Left ventricle myocardium inferior (tissue), 1 donor: ENCODE measurements at regions not wholly inside any gene's neighbourhood (a gene's known extent, or its start where the extent isn't known, plus 50 kb on each side); places are given as distances from the start of the nearest gene placed in this dataset.

Experiments
- DNase-seq: peaks from one replicate; pipeline ENCODE4 v3.0.0-alpha.2; 2020
- H3K27ac ChIP-seq: fragments of 200-600 bp; replicated peaks from 2 replicates; pipeline ENCODE4 v1.8.0; 2021
- H3K27me3 ChIP-seq: fragments of 200-600 bp; 2 replicates; pipeline ENCODE4 v1.8.0; 2021; ENCODE audit warnings: low read depth
- H3K36me3 ChIP-seq: fragments of 200-600 bp; 2 replicates; pipeline ENCODE4 v1.8.0; 2021
- H3K4me1 ChIP-seq: fragments of 200-600 bp; 2 replicates; pipeline ENCODE4 v1.8.0; 2021
- H3K4me3 ChIP-seq: fragments of 200-600 bp; 2 replicates; pipeline ENCODE4 v1.8.0; 2021; ENCODE audit warnings: mild to moderate bottlenecking, moderate library complexity
- H3K9me3 ChIP-seq: fragments of 200-600 bp; replicated peaks from 2 replicates; pipeline ENCODE4 v1.8.0; 2021
- CTCF ChIP-seq: fragments of 200-600 bp; IDR thresholded peaks from 2 replicates; pipeline ENCODE4 v1.8.0; 2021; ENCODE audit warnings: antibody characterized with exemption, mild to moderate bottlenecking, borderline replicate concordance
- intact Hi-C: fragments of 100-400 bp; cut with micrococcal nuclease; formaldehyde crosslinking; loops from one replicate; pipeline ENCODE4 v1.11.0; 2022
- donor health status: DM: no; HTN: yes; CAD: no; lungs with severe emphysema.

GRCh38 chr12:14113031-14113430 is 131.6 kb upstream of the GRIN2B start:
- intact Hi-C loops: no loop called here
- DNase-seq: no peak

GRCh38 chr12:14126692-14127091 is 145.3 kb upstream of the GRIN2B start:
- TF ChIP-seq CTCF: no peak
- no peaks in the 10 kb centered on the region for H3K27me3 ChIP-seq
- H3K27ac ChIP-seq: no peak overlapping the region
- DNase-seq: no peak
- H3K4me3 ChIP-seq: no peak overlapping the region
- intact Hi-C loops: no loop called here
- peaks cover 44% of the 10 kb centered on the region for H3K9me3 ChIP-seq
- H3K4me1 ChIP-seq: no peaks in the 10 kb centered on the region
- no peaks in the 10 kb centered on the region for H3K36me3 ChIP-seq

More at GRCh38 chr12:14113031-14113430, 131.6 kb upstream of the GRIN2B start:
- Histone ChIP-seq H3K9me3 (peaks cover 21% of the 10 kb centered on the region), H3K36me3 (no peaks in the 10 kb centered on the region), H3K4me1 (no peaks in the 10 kb centered on the region), H3K27ac (no peak overlapping the region), H3K4me3 (no peak overlapping the region), H3K27me3 (no peaks in the 10 kb centered on the region)
- TF ChIP-seq CTCF: no peak

- no peaks in the 10 kb centered on the region for H3K27me3 ChIP-seq
- intact Hi-C loops: no loop called here
- peaks cover 27% of the 10 kb centered on the region for H3K9me3 ChIP-seq
- no peak overlapping the region for H3K4me3 ChIP-seq
- H3K4me1 ChIP-seq: no peaks in the 10 kb centered on the region
- TF ChIP-seq CTCF: no peak
- DNase-seq: no peak
- H3K36me3 ChIP-seq: no peaks in the 10 kb centered on the region
- no peak overlapping the region for H3K27ac ChIP-seq
Measured at GRCh38 chr12:14129611-14130195, 148.3 kb upstream of the GRIN2B start.

DNA sequence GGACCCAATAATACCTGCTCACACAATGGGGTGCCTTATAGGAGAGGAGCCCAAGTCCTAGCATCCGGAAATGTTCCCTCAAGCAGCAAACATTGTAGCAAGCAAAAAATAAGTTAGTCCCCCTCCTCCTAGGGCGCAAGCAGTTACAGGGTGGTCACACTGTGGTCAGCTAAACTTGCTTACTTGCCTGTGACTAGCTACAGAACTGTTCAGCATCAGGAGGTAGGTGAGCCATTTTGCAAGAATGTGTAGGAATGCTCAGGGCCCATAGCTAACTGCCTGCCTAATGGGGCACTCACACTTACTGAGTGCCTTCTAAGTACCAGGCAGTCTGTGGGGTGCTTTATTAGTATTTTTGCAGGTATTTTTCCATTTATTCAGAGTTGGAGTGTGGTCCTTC is 154.6 kb upstream of the GRIN2B start:
- Histone ChIP-seq H3K27me3 (peaks cover 12% of the 10 kb centered on the region), H3K4me3 (no peak overlapping the region), H3K27ac (no peak overlapping the region), H3K4me1 (no peaks in the 10 kb centered on the region), H3K9me3 (peaks cover 7% of the 10 kb centered on the region), H3K36me3 (no peaks in the 10 kb centered on the region)
- TF ChIP-seq CTCF: no peak
- intact Hi-C loops: no loop called here
- DNase-seq: no peak

GRCh38 chr12:14138495-14138894 is 157.1 kb upstream of the GRIN2B start:
- intact Hi-C loops: no loop called here
- Histone ChIP-seq H3K27me3 (peaks cover 14% of the 10 kb centered on the region), H3K4me1 (no peaks in the 10 kb centered on the region), H3K36me3 (no peaks in the 10 kb centered on the region), H3K4me3 (no peak overlapping the region), H3K27ac (no peak overlapping the region), H3K9me3 (no peaks in the 10 kb centered on the region)
- no peak for DNase-seq
- no peak for TF ChIP-seq CTCF
